ENCODE measurements at regions not wholly inside any gene's neighbourhood (a gene's known extent, or its start where the extent isn't known, plus 50 kb on each side); places are given as distances from the start of the nearest gene placed in this dataset.
A peak's percentile ranks its signal among the peaks of the same experiment; 100 is the strongest.
"Not testable (repeated sequence)": the region's sequence is repeated elsewhere in the genome, so short reads cannot be mapped to it uniquely, and the experiment has no call there.

DNA sequence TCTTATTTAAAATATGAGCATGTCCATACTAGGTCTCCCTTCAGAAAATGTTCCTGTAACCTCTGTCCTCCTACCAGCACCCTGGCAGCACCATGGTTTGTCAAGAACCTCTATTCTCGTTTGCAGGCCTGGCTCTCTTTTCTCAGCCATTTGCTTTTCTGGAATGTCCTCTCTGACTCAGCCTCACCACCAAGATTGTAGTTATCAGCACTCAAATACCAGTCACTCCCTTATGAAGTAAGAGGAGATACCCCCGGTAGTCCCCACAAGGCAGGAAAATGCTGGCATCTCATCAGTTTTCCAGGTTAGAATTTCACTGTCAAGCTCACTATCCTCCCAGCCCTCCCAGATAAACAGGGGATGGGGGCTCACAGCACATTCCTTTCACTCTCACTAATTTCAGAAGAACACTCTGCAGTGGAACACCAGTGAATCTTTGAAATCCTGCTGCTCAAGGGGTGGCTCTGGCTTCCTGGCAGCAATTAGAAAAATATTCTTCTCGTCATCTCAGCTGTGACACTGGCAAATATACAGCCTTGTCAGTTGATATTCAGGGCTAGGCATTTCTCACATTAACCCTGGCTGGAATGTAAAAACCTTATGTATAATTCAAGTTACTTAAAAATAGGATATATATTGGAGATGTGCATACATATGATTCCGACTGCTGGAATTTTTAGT is 129.2 kb downstream of the TBX18 start:
- no peak for DNase-seq

DNA sequence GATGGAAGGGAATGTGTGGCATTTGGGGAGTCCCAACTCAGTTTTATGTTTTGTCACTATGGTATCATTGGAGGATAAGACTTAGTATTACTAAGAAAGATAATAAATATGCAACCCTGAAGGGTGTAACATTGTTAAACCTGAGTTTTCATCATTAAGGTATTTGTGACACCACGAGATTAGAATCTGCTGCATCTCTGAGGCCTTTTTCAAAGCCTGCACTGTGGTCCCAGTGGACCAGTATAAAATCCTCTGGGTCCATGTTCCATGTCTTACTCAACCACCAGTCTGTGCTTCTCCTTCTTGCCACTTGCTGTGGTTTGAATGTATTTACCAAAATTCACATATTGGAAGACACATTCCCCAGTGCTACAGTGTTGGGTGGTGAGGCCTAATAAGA is 130.6 kb downstream of the TBX18 start:
- no peak for DNase-seq

GRCh38 chr6:84626527-84626926 is 137.9 kb downstream of the TBX18 start:
- DNase-seq: not testable (repeated sequence)

DNA sequence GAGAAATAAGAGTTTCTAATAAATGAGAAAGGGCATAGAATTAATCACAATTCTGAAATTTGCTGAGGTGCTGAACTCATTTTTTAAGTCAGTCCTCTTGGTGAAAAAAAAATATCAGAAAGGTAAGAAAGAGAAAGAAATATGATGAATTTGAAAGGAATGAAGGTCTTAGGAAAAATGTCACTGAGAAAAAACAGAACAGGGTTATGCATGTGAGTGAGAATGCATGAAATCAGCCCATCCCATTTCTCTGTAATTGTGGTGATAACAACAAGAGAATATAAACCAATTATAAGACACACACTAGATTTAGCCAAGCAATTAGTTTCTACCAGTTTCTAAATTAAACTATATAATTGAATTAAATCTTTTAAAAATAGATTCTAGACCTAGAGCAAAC is 138.9 kb downstream of the TBX18 start:
- DNase-seq: no peak

GRCh38 chr6:84623956-84624680 is 140.3 kb downstream of the TBX18 start:
- DNase-seq: no peak

GRCh38 chr6:84618836-84619235 is 145.6 kb downstream of the TBX18 start:
- no peak for DNase-seq

- DNase-seq: no peak
Observed at GRCh38 chr6:84618046-84618752, 146.2 kb downstream of the TBX18 start.

DNA sequence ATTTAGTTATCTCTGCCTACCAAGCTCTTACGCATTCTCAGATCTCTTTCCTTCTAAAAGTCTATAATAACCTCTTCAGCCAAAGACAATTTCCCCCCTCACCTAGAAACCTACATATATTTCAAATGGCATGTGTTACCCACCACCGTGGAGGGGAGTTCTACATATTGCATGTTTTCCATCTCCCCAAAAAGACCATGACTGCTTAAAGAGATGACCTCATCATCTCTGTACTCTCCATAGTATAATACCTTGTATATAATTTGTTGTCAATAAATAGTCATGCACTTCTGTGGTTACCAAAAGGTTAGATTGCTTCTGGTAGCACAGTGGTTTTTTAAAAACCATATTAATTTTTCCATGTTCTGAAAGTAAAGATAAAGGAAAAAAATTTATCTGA is 148.4 kb downstream of the TBX18 start:
- no peak for DNase-seq

- DNase-seq: no peak
Observed at GRCh38 chr6:84615113-84615850, 149.1 kb downstream of the TBX18 start.

- no peak for DNase-seq
Observed at GRCh38 chr6:84606860-84607259, 157.5 kb downstream of the TBX18 start.

DNA sequence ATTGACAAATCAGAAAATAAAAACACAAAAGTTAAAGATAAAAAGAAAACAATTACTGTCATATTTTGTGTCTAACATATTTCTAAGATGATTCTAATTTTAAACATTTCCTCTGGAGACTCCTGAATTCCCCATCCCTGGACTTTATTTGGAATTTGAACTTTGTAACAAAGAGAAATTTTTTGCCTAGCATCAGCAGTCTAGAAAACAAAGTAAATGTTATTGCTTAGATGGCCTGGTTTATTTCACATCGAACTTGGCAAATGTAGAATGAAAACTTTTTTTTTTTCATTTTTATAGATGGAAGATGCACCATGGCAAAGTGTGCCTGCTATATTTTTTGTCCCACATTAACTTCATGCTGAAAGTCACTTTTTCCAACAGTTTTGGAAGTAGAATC is 159.1 kb downstream of the TBX18 start:
- no peak for DNase-seq

GRCh38 chr6:84601366-84601765 is 163.0 kb downstream of the TBX18 start:
- no peak for DNase-seq

DNA sequence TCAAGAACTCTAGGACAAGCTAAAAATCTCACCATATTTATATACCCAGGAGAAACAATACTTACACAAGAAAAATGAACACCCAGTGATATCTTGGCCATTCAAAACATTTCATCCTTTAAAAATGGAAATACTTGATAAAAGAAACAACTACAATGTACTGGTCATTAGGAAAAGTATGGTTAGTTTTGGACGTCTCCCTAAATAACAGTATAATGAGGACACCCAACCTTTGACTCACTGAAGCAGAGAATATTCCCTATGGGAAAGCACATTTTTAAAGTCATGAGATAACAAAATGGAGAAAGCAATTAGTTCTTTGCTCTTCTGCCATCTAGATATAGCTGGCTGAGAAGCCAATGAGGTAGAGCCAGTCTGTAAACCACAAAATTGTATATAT is 164.4 kb downstream of the TBX18 start:
- DNase-seq: no peak

- peak; percentile 4 for DNase-seq
Observed at GRCh38 chr6:84597238-84597875, 167.0 kb downstream of the TBX18 start.

- no peak for DNase-seq
Observed at GRCh38 chr6:84596488-84596887, 167.9 kb downstream of the TBX18 start.

- no peak for DNase-seq
Observed at GRCh38 chr6:84588697-84589080, 175.7 kb downstream of the TBX18 start.

- not testable (repeated sequence) for DNase-seq
Observed at GRCh38 chr6:84587994-84588696, 176.3 kb downstream of the TBX18 start.

- not testable (repeated sequence) for DNase-seq
Observed at GRCh38 chr6:84587202-84587940, 177.0 kb downstream of the TBX18 start.

- DNase-seq: no peak
Observed at GRCh38 chr6:84583784-84584183, 180.6 kb downstream of the TBX18 start.

DNA sequence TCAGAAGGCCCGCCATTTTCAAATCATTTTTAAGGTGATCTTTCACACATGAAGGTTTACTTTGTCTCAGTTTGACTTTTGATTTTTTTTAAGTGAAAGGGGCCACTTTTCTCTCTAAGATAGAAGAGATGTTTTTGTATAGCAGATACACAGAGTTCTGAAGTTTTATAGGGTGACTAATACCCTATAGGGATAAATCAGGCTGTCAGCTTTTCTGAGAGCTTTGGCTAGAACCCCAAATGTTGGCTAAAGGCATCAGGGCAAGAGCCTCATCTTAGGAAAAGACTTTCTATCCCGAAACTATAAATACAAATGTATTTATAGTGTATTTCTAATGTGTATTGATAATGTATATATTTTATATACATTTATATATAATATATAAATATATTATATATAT is 181.4 kb downstream of the TBX18 start:
- DNase-seq: no peak

- peak; percentile 3 for DNase-seq
Observed at GRCh38 chr6:84581494-84582259, 182.7 kb downstream of the TBX18 start.

All from inflammatory macrophage treated with lipopolysaccharide for 4 hours (primary cell).